GM12878 (cell line): ENCODE measurements at regions not wholly inside any gene's neighbourhood (a gene's known extent, or its start where the extent isn't known, plus 50 kb on each side); places are given as distances from the start of the nearest gene placed in this dataset.

Experiments used
- BHLHE40 ChIP-seq, 2 experiments: fragments of 450-650 bp in 1 of 2; IDR thresholded peaks; 2 replicates each; pipeline ENCODE4 v1.6.1; 2011 to 2017; ENCODE audit warnings: low read depth in 2 of 2, borderline replicate concordance in 1 of 2, improper control_type of control experiment in 1 of 2, low read length in 1 of 2, mild to moderate bottlenecking in 1 of 2
- CTCF ChIP-seq, 3 experiments: IDR thresholded peaks in 2 of 3; conservative IDR thresholded peaks in 1 of 3; 2 replicates each; pipeline ENCODE4 v1.5.1; 2011; ENCODE audit warnings: low read depth in 3 of 3, low read length in 3 of 3, mild to moderate bottlenecking in 3 of 3, control low read depth in 2 of 3, moderate library complexity in 2 of 3, inconsistent platforms in 1 of 3, mixed read lengths in 1 of 3; ENCODE audit not compliant: control insufficient read depth in 2 of 3, insufficient read depth in 1 of 3; ENCODE audit errors: extremely low read depth in 1 of 3
- EZH2 ChIP-seq: IDR thresholded peaks from 2 replicates; pipeline ENCODE4 v1.6.1; 2012; ENCODE audit warnings: low read depth, mild to moderate bottlenecking, control low read depth, inconsistent platforms, low read length, borderline replicate concordance; ENCODE audit not compliant: control insufficient read depth
- HCFC1 ChIP-seq: fragments of 150-350 bp; IDR thresholded peaks from 2 replicates; pipeline ENCODE4 v1.6.1; 2014; ENCODE audit warnings: low read length
- NFIC ChIP-seq: IDR thresholded peaks from 2 replicates; pipeline ENCODE4 v1.6.1; 2012; ENCODE audit warnings: low read depth, mild to moderate bottlenecking, inconsistent platforms, low read length, moderate library complexity
- NR2C1 ChIP-seq: fragments of 450-650 bp; IDR thresholded peaks from 2 replicates; pipeline ENCODE4 v1.6.1; 2017; ENCODE audit warnings: antibody characterized with exemption, mild to moderate bottlenecking, moderate library complexity
- POLR2A ChIP-seq: IDR thresholded peaks from 2 replicates; pipeline ENCODE4 v1.6.1; 2011; ENCODE audit warnings: low read depth, mild to moderate bottlenecking, low read length
- POLR2AphosphoS5 ChIP-seq: IDR thresholded peaks from 2 replicates; pipeline ENCODE4 v1.6.1; 2011; ENCODE audit warnings: mild to moderate bottlenecking, low read length, inconsistent platforms
- REST ChIP-seq: IDR thresholded peaks from 2 replicates; pipeline ENCODE4 v1.6.1; 2012; ENCODE audit warnings: mild to moderate bottlenecking, low read depth, low read length
- TBL1XR1 ChIP-seq: IDR thresholded peaks from 2 replicates; pipeline ENCODE4 v1.6.1; 2012; ENCODE audit warnings: low read depth, low read length, improper control_type of control experiment
- TCF7 ChIP-seq: IDR thresholded peaks from 2 replicates; pipeline ENCODE4 v1.6.1; 2014; ENCODE audit warnings: antibody characterized with exemption, borderline replicate concordance
- USF1 ChIP-seq: IDR thresholded peaks from 2 replicates; pipeline ENCODE4 v1.6.1; 2011; ENCODE audit warnings: borderline replicate concordance, low read depth, mild to moderate bottlenecking, moderate library complexity, mixed read lengths, low read length; ENCODE audit not compliant: insufficient read depth; ENCODE audit errors: extremely low read length
- ZNF24 ChIP-seq: fragments of 450-650 bp; IDR thresholded peaks from 2 replicates; pipeline ENCODE4 v1.6.1; 2017; ENCODE audit warnings: antibody characterized with exemption, mild to moderate bottlenecking
- TF ChIP-seq, protein P1 (sequence below): fragments of 150-350 bp; IDR thresholded peaks from 2 replicates; pipeline ENCODE4 v1.6.1; 2014; ENCODE audit warnings: mild to moderate bottlenecking, low read depth, low read length

GRCh38 chr9:87020169-87020950, 73.1 kb upstream of the GAS1 start:
- TF ChIP-seq NFIC (no peak), POLR2AphosphoS5 (no peak), POLR2A (no peak), BHLHE40 (IDR thresholded peaks at IDR 0.05; ENCODE audit: borderline replicate concordance in 1 of 2, low read depth in 2 of 2, low read length in 1 of 2) (no peak), USF1 (no peak), TBL1XR1 (no peak), ZNF24 (no peak), CTCF (IDR thresholded peaks at IDR 0.05 in 2 of 3, conservative IDR thresholded peaks at IDR 0.05 in 1 of 3; ENCODE audit: control insufficient read depth in 2 of 3, extremely low read depth in 1 of 3, insufficient read depth in 1 of 3, low read depth in 3 of 3, low read length in 3 of 3) (no peak), REST (no peak), HCFC1 (no peak), NR2C1 (no peak), EZH2 (no peak), TCF7 (no peak)
- TF ChIP-seq, protein P1, sequence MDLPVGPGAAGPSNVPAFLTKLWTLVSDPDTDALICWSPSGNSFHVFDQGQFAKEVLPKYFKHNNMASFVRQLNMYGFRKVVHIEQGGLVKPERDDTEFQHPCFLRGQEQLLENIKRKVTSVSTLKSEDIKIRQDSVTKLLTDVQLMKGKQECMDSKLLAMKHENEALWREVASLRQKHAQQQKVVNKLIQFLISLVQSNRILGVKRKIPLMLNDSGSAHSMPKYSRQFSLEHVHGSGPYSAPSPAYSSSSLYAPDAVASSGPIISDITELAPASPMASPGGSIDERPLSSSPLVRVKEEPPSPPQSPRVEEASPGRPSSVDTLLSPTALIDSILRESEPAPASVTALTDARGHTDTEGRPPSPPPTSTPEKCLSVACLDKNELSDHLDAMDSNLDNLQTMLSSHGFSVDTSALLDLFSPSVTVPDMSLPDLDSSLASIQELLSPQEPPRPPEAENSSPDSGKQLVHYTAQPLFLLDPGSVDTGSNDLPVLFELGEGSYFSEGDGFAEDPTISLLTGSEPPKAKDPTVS: no peak
